ENCODE measurements at regions not wholly inside any gene's neighbourhood (a gene's known extent, or its start where the extent isn't known, plus 50 kb on each side); places are given as distances from the start of the nearest gene placed in this dataset.

- Histone ChIP-seq H3K27me3 (ENCODE audit: insufficient read depth, low read length) (no peaks in the 10 kb centered on the region), H2AK5ac (ENCODE audit: insufficient read length, low read length) (no peak overlapping the region), H3T11ph (ENCODE audit: low read length) (no peak overlapping the region), H4K8ac (replicated peaks; ENCODE audit: insufficient read length, low read depth, low read length) (no peak overlapping the region), H2BK5ac (ENCODE audit: insufficient read length, low read length) (no peak overlapping the region), H2BK12ac (ENCODE audit: insufficient read length, low read depth, low read length) (no peak overlapping the region), H3K18ac (ENCODE audit: insufficient read length, low read depth, low read length) (no peak overlapping the region), H2AFZ (ENCODE audit: low read length) (no peak overlapping the region), H3K9ac (ENCODE audit: extremely low read depth, insufficient read length, low read length) (no peak overlapping the region), H3K14ac (ENCODE audit: insufficient read depth, low read length) (no peak overlapping the region), H3K27ac (ENCODE audit: insufficient read length, low read depth, low read length) (no peak overlapping the region), H3K56ac (ENCODE audit: insufficient read length, low read depth, low read length) (no peak overlapping the region), H3K9me3 (ENCODE audit: control insufficient read depth, low read depth, low read length) (peaks cover 7% of the 10 kb centered on the region), H3K4ac (ENCODE audit: low read depth, low read length) (no peak overlapping the region), H2BK15ac (ENCODE audit: low read depth, low read length) (no peak overlapping the region), H4K20me1 (ENCODE audit: control insufficient read depth, insufficient read depth, insufficient read length) (no peaks in the 10 kb centered on the region), H3K79me2 (ENCODE audit: insufficient read depth, low read length) (no peaks in the 10 kb centered on the region), H2BK120ac (ENCODE audit: low read depth, low read length, poor library complexity, severe bottlenecking) (no peak overlapping the region), H3K4me1 (ENCODE audit: insufficient read depth, low read length) (no peaks in the 10 kb centered on the region), H2BK20ac (ENCODE audit: low read depth, low read length, poor library complexity, severe bottlenecking) (no peak overlapping the region), H3K79me1 (ENCODE audit: insufficient read depth, low read depth, low read length, poor library complexity, severe bottlenecking) (no peaks in the 10 kb centered on the region), H4K91ac (ENCODE audit: insufficient read length, low read depth, low read length) (no peak overlapping the region), H3K4me2 (ENCODE audit: insufficient read depth, insufficient read length, low read length) (no peak overlapping the region), H4K5ac (ENCODE audit: insufficient read length, low read depth, low read length) (no peak overlapping the region), H3K23ac (ENCODE audit: insufficient read length, low read depth, low read length) (no peak overlapping the region), H3K23me2 (ENCODE audit: insufficient read length, low read depth, low read length, poor library complexity, severe bottlenecking) (no peaks in the 10 kb centered on the region)
- Mint-ChIP-seq H3K9me3 (peaks cover 45 to 53% of the 10 kb centered on the region in 2 experiments), H3K27ac (no peak overlapping the region), H3K27me3 (ENCODE audit: low read depth) (peaks cover 1% of the 10 kb centered on the region; the same call in 1 of the 2 replicates), H3K4me3 (no peak overlapping the region), H3K4me1 (peaks cover 0 to 3% of the 10 kb centered on the region in 2 experiments; a peak in 1 of 4 replicates), H3K36me3 (ENCODE audit: insufficient read depth in 1 of 3, low read depth in 3 of 3) (peaks cover 19 to 57% (median 43%) of the 10 kb centered on the region in 3 experiments)
- DNase-seq: no peak
- WGBS (ENCODE audit: extremely low coverage, insufficient read length, low lambda C conversion rate): no CpG with 5 or more reads among the region's 2 CpGs
- TF ChIP-seq CTCF (conservative IDR thresholded peaks at IDR 0.05): no peak
These were observed 1623.3 kb upstream of the RAG2 start for GRCh38 chr11:38221295-38221694.
